Naive thymus-derived CD4-positive, alpha-beta T cell (primary cell): ENCODE measurements at regions not wholly inside any gene's neighbourhood (a gene's known extent, or its start where the extent isn't known, plus 50 kb on each side); places are given as distances from the start of the nearest gene placed in this dataset.

Source experiments
- ATAC-seq: fragments of 150-1000 bp; cut with Tn5 transposase; 2 replicates; pipeline ENCODE4 v1.10.0; 2021; ENCODE audit warnings: mild to moderate bottlenecking, moderate library complexity
- CTCF ChIA-PET: fragments of 350-600 bp; sonication (Branson Sonifier 250); formaldehyde crosslinking; loops from one replicate; lab custom pipeline; 2021; ENCODE audit warnings: antibody characterized with exemption; lab: Charles Lee
- POLR2A ChIA-PET: fragments of 350-600 bp; sonication (Branson Sonifier 250); formaldehyde crosslinking; loops from one replicate; lab custom pipeline; 2021; ENCODE audit warnings: antibody characterized with exemption, inconsistent platforms; lab: Charles Lee
- DNase-seq, 9 donors: peaks; one replicate each; pipeline versions ENCODE4 v3.0.0 to v3.0.0-alpha.2; 2020 to 2022; ENCODE audit warnings: mixed read lengths in 1 of 9
- H3K27ac ChIP-seq: one replicate; pipeline ENCODE4 v1.7.0; 2013; ENCODE audit warnings: mild to moderate bottlenecking, low read depth, low read length, moderate library complexity
- H3K27me3 ChIP-seq, 2 donors: one replicate each; pipeline ENCODE4 v1.7.0; 2013; ENCODE audit warnings: low read length in 2 of 2, mild to moderate bottlenecking in 2 of 2, moderate library complexity in 2 of 2; ENCODE audit not compliant: control insufficient read depth in 2 of 2, insufficient read depth in 2 of 2
- H3K36me3 ChIP-seq, 3 experiments: 1 replicate in 2 of 3; 2 replicates in 1 of 3; pipeline ENCODE4 v1.7.0; 2013; ENCODE audit warnings: low read length in 3 of 3, mild to moderate bottlenecking in 3 of 3, moderate library complexity in 1 of 3; ENCODE audit not compliant: insufficient read depth in 3 of 3, control insufficient read depth in 2 of 3
- H3K4me1 ChIP-seq, 2 donors: one replicate each; pipeline ENCODE4 v1.7.0; 2013; ENCODE audit warnings: low read length in 2 of 2, mild to moderate bottlenecking in 2 of 2, moderate library complexity in 1 of 2; ENCODE audit not compliant: control insufficient read depth in 2 of 2, insufficient read depth in 2 of 2
- H3K4me3 ChIP-seq: 2 replicates; pipeline ENCODE4 v1.7.0; 2013; ENCODE audit warnings: mild to moderate bottlenecking, low read length
- H3K9me3 ChIP-seq, 3 experiments: 1 replicate in 2 of 3; 2 replicates in 1 of 3; pipeline ENCODE4 v1.7.0; 2013; ENCODE audit warnings: low read length in 3 of 3; ENCODE audit not compliant: control insufficient read depth in 2 of 3
- H3K27ac Mint-ChIP-seq, 9 donors: one replicate each; pipeline ENCODE4 v1.8.0; 2020 to 2022; ENCODE audit warnings: mixed read lengths in 9 of 9, mild to moderate bottlenecking in 8 of 9, moderate library complexity in 5 of 9, inconsistent platforms in 2 of 9
- H3K27me3 Mint-ChIP-seq, 5 donors: one replicate each; pipeline ENCODE4 v1.8.0; 2021 to 2022; ENCODE audit warnings: mixed read lengths in 5 of 5, mild to moderate bottlenecking in 1 of 5
- H3K36me3 Mint-ChIP-seq, 5 donors: one replicate each; pipeline ENCODE4 v1.8.0; 2020 to 2022; ENCODE audit warnings: mixed read lengths in 5 of 5, mild to moderate bottlenecking in 3 of 5, inconsistent platforms in 1 of 5
- H3K4me1 Mint-ChIP-seq, 7 donors: one replicate each; pipeline ENCODE4 v1.8.0; 2020 to 2022; ENCODE audit warnings: mixed read lengths in 7 of 7, mild to moderate bottlenecking in 3 of 7, inconsistent platforms in 1 of 7
- H3K4me3 Mint-ChIP-seq, 10 donors: one replicate each; pipeline ENCODE4 v1.8.0; 2020 to 2022; ENCODE audit warnings: mild to moderate bottlenecking in 10 of 10, mixed read lengths in 10 of 10, moderate library complexity in 6 of 10, inconsistent platforms in 2 of 10
- H3K9me3 Mint-ChIP-seq, 11 donors: one replicate each; pipeline ENCODE4 v1.8.0; 2020 to 2022; ENCODE audit warnings: mixed read lengths in 11 of 11, mild to moderate bottlenecking in 4 of 11, inconsistent platforms in 1 of 11, moderate library complexity in 1 of 11
- intact Hi-C, 2 donors: fragments of 100-400 bp; cut with micrococcal nuclease; formaldehyde crosslinking; loops; one replicate each; pipeline ENCODE4 v1.15.1; 2023

- no peak overlapping the region for H3K4me3 Mint-ChIP-seq
- no peak overlapping the region for H3K27ac Mint-ChIP-seq
- Histone ChIP-seq H3K27me3 (no peaks in the 10 kb centered on the region), H3K36me3 (no peaks in the 10 kb centered on the region), H3K27ac (no peak overlapping the region), H3K9me3 (no peaks in the 10 kb centered on the region), H3K4me1 (no peaks in the 10 kb centered on the region), H3K4me3 (no peak overlapping the region)
- DNase-seq (no peak), ATAC-seq (no peak)
- H3K9me3 Mint-ChIP-seq: peaks cover 0 to 1% (median 0%) of the 10 kb centered on the region in 11 donors
- H3K36me3 Mint-ChIP-seq: no peaks in the 10 kb centered on the region
- no peaks in the 10 kb centered on the region for H3K4me1 Mint-ChIP-seq
- intact Hi-C loops: no loop called here
- H3K27me3 Mint-ChIP-seq: peaks cover 0 to 21% (median 11%) of the 10 kb centered on the region in 5 donors
- ChIA-PET CTCF (no interaction called here), POLR2A (no interaction called here)
Observed at GRCh38 chr18:60024857-60025256, 125.1 kb downstream of the PMAIP1 start.

DNA sequence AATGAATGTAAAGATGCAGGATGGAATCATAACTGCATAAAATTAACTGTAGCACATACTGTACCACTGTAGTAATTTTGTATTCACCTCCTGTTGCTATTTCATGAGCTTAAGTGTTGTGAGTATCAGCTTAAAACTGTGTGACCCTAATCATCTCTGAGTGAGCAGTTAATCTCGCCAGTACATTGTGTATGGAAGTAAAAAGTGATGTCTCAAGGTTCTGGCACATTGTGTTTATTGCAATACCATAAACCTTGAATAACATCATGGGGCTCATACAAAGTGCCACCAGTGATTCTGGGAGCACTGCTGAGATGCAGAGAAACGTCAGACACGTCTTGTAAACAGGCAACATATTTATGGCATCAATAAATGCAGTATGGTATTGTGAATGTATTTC, 124.5 kb downstream of the PMAIP1 start:
- Histone ChIP-seq H3K27me3 (no peaks in the 10 kb centered on the region), H3K4me1 (no peaks in the 10 kb centered on the region), H3K36me3 (no peaks in the 10 kb centered on the region), H3K27ac (no peak overlapping the region), H3K4me3 (no peak overlapping the region), H3K9me3 (no peaks in the 10 kb centered on the region)
- no peak overlapping the region for H3K4me3 Mint-ChIP-seq
- no peak for DNase-seq
- no peak overlapping the region for H3K27ac Mint-ChIP-seq
- ChIA-PET POLR2A (no interaction called here), CTCF (no interaction called here)
- H3K27me3 Mint-ChIP-seq: peaks cover 0 to 21% (median 13%) of the 10 kb centered on the region in 5 donors
- H3K36me3 Mint-ChIP-seq: no peaks in the 10 kb centered on the region
- no peak for ATAC-seq
- H3K9me3 Mint-ChIP-seq: peaks cover 0 to 2% (median 0%) of the 10 kb centered on the region in 11 donors
- intact Hi-C loops: no loop called here
- H3K4me1 Mint-ChIP-seq: no peaks in the 10 kb centered on the region

- no peak overlapping the region for H3K27ac Mint-ChIP-seq
- POLR2A ChIA-PET: no interaction called here
- Histone ChIP-seq H3K9me3 (no peaks in the 10 kb centered on the region), H3K27me3 (no peaks in the 10 kb centered on the region), H3K4me3 (no peak overlapping the region), H3K27ac (no peak overlapping the region), H3K36me3 (no peaks in the 10 kb centered on the region), H3K4me1 (no peaks in the 10 kb centered on the region)
- H3K4me3 Mint-ChIP-seq: no peak overlapping the region
- H3K9me3 Mint-ChIP-seq: peaks cover 0 to 2% (median 0%) of the 10 kb centered on the region in 11 donors
- no peaks in the 10 kb centered on the region for H3K4me1 Mint-ChIP-seq
- no peak for DNase-seq
- H3K36me3 Mint-ChIP-seq: no peaks in the 10 kb centered on the region
- ATAC-seq: no peak
- intact Hi-C loops: no loop called here
- CTCF ChIA-PET: interaction anchor here (0.6 kb wide), 1 partner anchor 423 kb away, joined by 3 read pairs; no protein-coding TSS in a partner anchor
- H3K27me3 Mint-ChIP-seq: peaks cover 0 to 21% (median 16%) of the 10 kb centered on the region in 5 donors
Observed at GRCh38 chr18:60022671-60023276, 123.0 kb downstream of the PMAIP1 start.

- Histone ChIP-seq H3K36me3 (no peaks in the 10 kb centered on the region), H3K4me1 (no peaks in the 10 kb centered on the region), H3K27ac (no peak overlapping the region), H3K4me3 (no peak overlapping the region), H3K27me3 (no peaks in the 10 kb centered on the region), H3K9me3 (no peaks in the 10 kb centered on the region)
- H3K9me3 Mint-ChIP-seq: peaks cover 0 to 2% (median 0%) of the 10 kb centered on the region in 11 donors
- ChIA-PET CTCF (no interaction called here), POLR2A (no interaction called here)
- no peak for DNase-seq
- no peak overlapping the region for H3K4me3 Mint-ChIP-seq
- no peak for ATAC-seq
- intact Hi-C loops: no loop called here
- peaks cover 0 to 27% (median 16%) of the 10 kb centered on the region in 5 donors for H3K27me3 Mint-ChIP-seq
- H3K36me3 Mint-ChIP-seq: no peaks in the 10 kb centered on the region
- H3K27ac Mint-ChIP-seq: no peak overlapping the region
- no peaks in the 10 kb centered on the region for H3K4me1 Mint-ChIP-seq
Observed at GRCh38 chr18:60021556-60021955, 121.8 kb downstream of the PMAIP1 start.

GRCh38 chr18:60020107-60020925, 120.5 kb downstream of the PMAIP1 start:
- no peak overlapping the region for H3K27ac Mint-ChIP-seq
- no peaks in the 10 kb centered on the region for H3K4me1 ChIP-seq
- ChIA-PET CTCF (no interaction called here), POLR2A (no interaction called here)
- intact Hi-C loops: no loop called here
- H3K9me3 Mint-ChIP-seq: peaks cover 0 to 2% (median 0%) of the 10 kb centered on the region in 11 donors
- H3K27me3 Mint-ChIP-seq: peaks cover 0 to 27% (median 16%) of the 10 kb centered on the region in 5 donors
- ATAC-seq (no peak), DNase-seq (no peak)
- H3K36me3 ChIP-seq: no peaks in the 10 kb centered on the region
- no peaks in the 10 kb centered on the region for H3K9me3 ChIP-seq
- H3K27ac ChIP-seq: no peak overlapping the region
- no peak overlapping the region for H3K4me3 ChIP-seq
- H3K36me3 Mint-ChIP-seq: no peaks in the 10 kb centered on the region
- H3K4me3 Mint-ChIP-seq: no peak overlapping the region
- no peaks in the 10 kb centered on the region for H3K27me3 ChIP-seq
- H3K4me1 Mint-ChIP-seq: no peaks in the 10 kb centered on the region

DNA sequence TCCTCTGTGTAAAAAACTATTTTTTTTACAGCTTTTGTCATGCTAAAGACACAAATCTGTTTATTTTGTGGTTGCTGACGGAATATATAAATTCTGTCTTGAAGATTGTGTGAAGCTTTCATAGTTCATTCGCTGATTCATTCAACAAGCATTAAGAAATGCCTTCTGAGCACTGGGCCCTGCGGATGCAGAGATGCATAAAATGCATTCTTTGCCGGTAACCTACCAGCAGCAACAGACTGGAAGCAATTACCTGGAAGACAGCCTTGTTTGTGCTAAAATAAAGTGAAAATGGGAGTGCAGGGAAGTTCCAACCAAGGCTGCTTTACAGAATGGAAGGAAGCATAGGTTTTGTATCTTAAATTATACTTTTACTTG, 119.7 kb downstream of the PMAIP1 start:
- no peaks in the 10 kb centered on the region for H3K4me1 Mint-ChIP-seq

More for the DNA sequence above, 119.7 kb downstream of the PMAIP1 start:
- Histone ChIP-seq H3K27me3 (no peaks in the 10 kb centered on the region), H3K4me1 (no peaks in the 10 kb centered on the region), H3K4me3 (no peak overlapping the region), H3K9me3 (no peaks in the 10 kb centered on the region), H3K27ac (no peak overlapping the region), H3K36me3 (no peaks in the 10 kb centered on the region)
- ChIA-PET CTCF (no interaction called here), POLR2A (no interaction called here)
- Mint-ChIP-seq H3K27ac (no peak overlapping the region), H3K9me3 (peaks cover 0 to 2% (median 0%) of the 10 kb centered on the region in 11 donors), H3K36me3 (no peaks in the 10 kb centered on the region), H3K4me3 (no peak overlapping the region), H3K27me3 (peaks cover 0 to 27% (median 16%) of the 10 kb centered on the region in 5 donors)
- intact Hi-C loops: no loop called here
- DNase-seq (no peak), ATAC-seq (no peak)
